Anterior cingulate cortex (tissue), 58 donors: ENCODE measurements at regions not wholly inside any gene's neighbourhood (a gene's known extent, or its start where the extent isn't known, plus 50 kb on each side); places are given as distances from the start of the nearest gene placed in this dataset.

Source experiments
- DNase-seq, 58 donors: peaks; one replicate each; lab custom pipeline; 2025; lab: John Stamatoyannopoulos, UW

- no peak for DNase-seq
Measured at GRCh38 chr20:21821358-21821757, 115.9 kb downstream of the PAX1 start.

DNA sequence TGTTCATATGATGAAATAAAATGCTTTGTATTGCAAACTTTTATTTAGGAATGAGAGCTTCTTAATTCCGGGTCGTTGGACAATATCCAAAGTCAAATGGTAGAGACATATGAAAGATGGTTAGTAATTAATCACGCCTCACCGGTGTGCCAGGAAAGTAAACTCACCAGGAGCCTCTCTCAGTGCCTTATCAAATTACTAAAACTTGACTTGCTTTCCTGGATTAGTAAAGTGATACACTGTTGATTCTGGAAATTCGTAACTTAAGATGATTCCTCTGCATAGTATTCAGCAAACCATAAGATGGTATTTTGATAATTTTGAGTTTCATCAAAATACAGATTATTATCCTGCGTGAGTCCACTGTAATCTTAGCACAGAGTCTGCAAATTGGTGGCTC lies 115.2 kb downstream of the PAX1 start:
- no peak for DNase-seq

DNA sequence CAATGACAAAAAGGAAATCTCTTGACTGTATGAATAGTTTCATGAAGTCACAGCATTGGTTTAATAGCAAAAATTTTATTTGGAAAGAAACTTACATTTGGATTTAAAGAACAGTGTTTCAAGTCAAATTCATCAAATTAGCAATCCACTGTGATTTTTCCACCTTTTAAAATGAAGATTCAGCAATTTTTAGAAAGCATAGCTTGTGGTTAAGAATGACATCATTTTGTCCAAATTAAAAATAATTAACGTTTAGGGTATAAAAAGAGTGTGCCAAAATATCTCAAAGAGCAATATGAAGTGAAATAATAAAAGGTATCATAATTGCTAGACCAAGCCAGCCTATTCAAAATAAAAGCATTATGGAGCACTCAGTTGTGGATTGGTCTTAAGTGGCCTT lies 114.6 kb downstream of the PAX1 start:
- DNase-seq, result no peak

GRCh38 chr20:21812379-21812778 lies 106.9 kb downstream of the PAX1 start:
- DNase-seq, result no peak

GRCh38 chr20:21809961-21810523 lies 104.6 kb downstream of the PAX1 start:
- no peak for DNase-seq

- peak in 13 of 58 donors; percentile 3 to 39 (median 12) for DNase-seq
Measured at GRCh38 chr20:21808863-21809664, 103.6 kb downstream of the PAX1 start.

DNA sequence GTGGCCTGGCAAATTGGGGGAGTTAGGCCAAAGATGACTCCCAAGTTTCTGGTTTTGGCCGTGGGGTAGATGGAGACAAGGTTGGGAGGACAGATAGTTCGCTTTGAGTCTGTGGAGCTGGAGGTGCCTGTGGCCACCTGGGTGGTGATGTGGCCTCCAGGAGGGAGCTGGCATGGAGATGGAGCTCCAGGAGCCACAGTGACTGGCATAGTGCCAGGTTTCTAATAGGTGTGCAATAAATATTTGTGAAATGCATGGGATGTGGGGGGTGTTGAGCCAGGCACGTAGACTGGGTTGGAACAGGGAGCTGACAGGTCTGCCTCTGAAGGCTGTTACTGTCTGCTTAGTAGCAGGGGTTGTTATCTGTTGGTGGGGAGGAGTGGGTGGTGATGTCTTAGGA lies 102.7 kb downstream of the PAX1 start:
- no peak for DNase-seq

DNA sequence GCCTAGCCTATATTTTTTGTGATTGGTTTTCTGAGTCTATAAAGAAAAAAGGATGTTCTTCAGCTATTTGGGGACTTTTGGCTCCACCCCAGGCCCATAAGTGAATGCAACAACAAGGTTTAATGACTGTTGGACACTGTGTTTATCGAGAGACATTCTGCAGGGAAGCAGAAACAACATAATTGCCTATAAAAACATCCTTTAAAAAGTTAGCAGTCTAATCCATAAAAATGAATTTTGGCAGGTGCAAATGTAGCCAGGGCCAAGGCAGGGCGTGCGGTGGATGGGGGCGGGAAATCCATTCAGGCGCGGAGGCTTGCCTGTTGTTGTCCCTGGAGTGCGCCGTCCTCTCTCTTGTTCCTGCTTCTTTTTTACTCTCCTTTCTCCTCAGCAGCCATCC lies 99.3 kb downstream of the PAX1 start:
- no peak for DNase-seq

GRCh38 chr20:21801193-21801592 lies 95.7 kb downstream of the PAX1 start:
- no peak for DNase-seq

- DNase-seq, result no peak
Measured at GRCh38 chr20:21798384-21798783, 92.9 kb downstream of the PAX1 start.

DNA sequence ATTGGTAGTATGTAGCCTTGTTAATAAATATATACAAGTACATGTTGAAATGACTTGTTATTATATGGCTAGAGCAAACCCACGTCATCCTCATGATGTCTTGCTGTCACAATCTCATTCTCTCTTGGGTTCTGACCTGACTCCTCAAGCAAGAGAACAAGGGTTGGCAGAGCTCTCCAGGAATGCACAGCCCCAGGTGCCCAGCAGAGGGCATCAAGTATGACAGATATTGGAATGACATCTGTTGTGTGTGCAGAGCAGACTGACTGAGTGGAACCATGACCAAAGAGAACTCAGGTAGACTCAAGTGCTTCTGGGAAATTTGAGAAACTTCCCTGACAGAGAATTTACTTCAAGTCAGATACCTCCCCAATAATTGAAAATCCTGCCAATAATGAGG lies 90.6 kb downstream of the PAX1 start:
- DNase-seq, result no peak

DNA sequence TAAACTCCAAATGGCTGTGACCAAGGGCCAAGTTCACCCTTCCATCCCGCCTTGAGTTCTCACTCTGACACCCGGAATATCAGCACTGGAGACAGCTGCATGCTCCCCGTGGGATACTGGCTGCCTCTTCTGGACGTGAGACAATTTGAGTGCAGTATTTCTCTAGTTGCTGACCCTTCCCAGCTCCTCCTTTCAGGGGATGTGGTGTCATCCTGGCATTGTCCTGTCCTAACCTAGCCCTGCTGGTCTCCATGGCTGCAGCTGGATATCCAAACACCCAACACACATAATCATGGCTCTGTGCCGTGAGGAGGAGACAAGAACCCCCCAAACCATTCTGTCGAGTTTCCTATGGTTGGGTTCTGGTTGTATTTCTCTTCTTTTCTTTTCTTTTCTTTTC lies 82.6 kb downstream of the PAX1 start:
- DNase-seq, result no peak

DNA sequence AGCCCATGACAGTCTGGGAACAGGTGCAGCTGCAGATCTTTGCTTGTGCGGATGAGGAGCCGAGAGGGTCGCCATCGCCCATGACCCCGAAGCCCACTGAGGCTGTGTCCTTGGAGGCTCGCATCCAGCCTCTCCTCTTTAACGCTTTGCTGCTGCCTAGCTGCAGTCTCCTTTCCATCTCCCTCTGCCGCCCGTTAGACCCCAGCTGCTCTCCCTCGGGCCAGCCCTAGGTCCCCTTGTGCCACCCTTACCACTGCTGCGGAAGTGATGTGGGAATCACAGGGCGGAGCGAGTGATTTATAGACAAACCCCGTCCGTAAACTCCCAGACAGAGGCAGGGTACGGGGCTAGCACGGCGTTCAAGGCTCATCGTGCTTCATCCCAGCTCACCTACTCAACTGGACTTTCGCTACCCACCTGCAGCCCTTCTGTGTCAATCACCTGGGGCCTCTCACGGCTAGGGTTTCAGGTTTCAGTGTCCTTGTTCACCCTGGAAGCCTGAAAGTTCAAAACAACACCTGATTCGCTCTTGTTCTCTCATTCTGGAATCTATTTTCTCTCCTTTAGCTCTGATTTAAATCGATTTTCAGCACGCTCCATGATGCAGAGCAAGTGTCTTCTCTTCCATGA lies 76.1 kb downstream of the PAX1 start:
- no peak for DNase-seq

- DNase-seq, result no peak
Measured at GRCh38 chr20:21780528-21780927, 75.1 kb downstream of the PAX1 start.
